ENCODE measurements at regions not wholly inside any gene's neighbourhood (a gene's known extent, or its start where the extent isn't known, plus 50 kb on each side); places are given as distances from the start of the nearest gene placed in this dataset.

GRCh38 chr2:122692400-122693083 is 937.1 kb downstream of the TSN start:
- Histone ChIP-seq H3K9me3 (replicated peaks in 1 of 2; ENCODE audit: control insufficient read depth in 2 of 2, insufficient read depth in 1 of 2, low read depth in 1 of 2, low read length in 2 of 2) (no peaks in the 10 kb centered on the region), H2BK12ac (ENCODE audit: low read length) (no peak overlapping the region), H3K27me3 (ENCODE audit: control insufficient read depth in 3 of 3, insufficient read depth in 3 of 3, low read depth in 1 of 3, low read length in 3 of 3) (peaks cover 0 to 4% (median 0%) of the 10 kb centered on the region in 3 experiments), H3K23ac (ENCODE audit: low read depth, low read length, poor library complexity) (no peak overlapping the region), H3K14ac (ENCODE audit: low read length) (no peak overlapping the region), H2AK5ac (ENCODE audit: low read depth, low read length) (no peak overlapping the region), H3K4me3 (ENCODE audit: low read length in 2 of 2) (no peak overlapping the region), H3K36me3 (replicated peaks in 1 of 2; ENCODE audit: control insufficient read depth in 2 of 2, insufficient read depth in 2 of 2, low read length in 2 of 2) (no peaks in the 10 kb centered on the region), H3K27ac (replicated peaks; ENCODE audit: low read length) (no peak overlapping the region), H4K91ac (ENCODE audit: low read depth, low read length, poor library complexity) (no peak overlapping the region), H3K9ac (ENCODE audit: low read depth, low read length, poor library complexity) (no peak overlapping the region), H3K18ac (ENCODE audit: low read length) (no peak overlapping the region), H3K79me1 (ENCODE audit: low read depth, low read length) (no peaks in the 10 kb centered on the region), H2AFZ (ENCODE audit: low read length) (no peak overlapping the region), H4K8ac (ENCODE audit: low read depth, low read length) (no peak overlapping the region), H3K4me1 (ENCODE audit: control insufficient read depth in 2 of 2, insufficient read depth in 1 of 2, low read depth in 1 of 2, low read length in 2 of 2) (no peaks in the 10 kb centered on the region), H3K4ac (ENCODE audit: low read length) (no peak overlapping the region), H3K4me2 (ENCODE audit: insufficient read depth, low read length, poor library complexity, severe bottlenecking) (no peak overlapping the region), H2BK120ac (ENCODE audit: low read depth, low read length) (no peak overlapping the region), H2BK5ac (ENCODE audit: low read length) (no peak overlapping the region), H2BK15ac (ENCODE audit: low read length) (no peak overlapping the region)
- no CpG with 5 or more reads among the region's 4 CpGs for WGBS, 2 donors (ENCODE audit: extremely low coverage in 2 of 2, insufficient read length in 2 of 2, insufficient replicate concordance in 1 of 2)
- DNase-seq (ENCODE audit: low spot score): no peak

DNA sequence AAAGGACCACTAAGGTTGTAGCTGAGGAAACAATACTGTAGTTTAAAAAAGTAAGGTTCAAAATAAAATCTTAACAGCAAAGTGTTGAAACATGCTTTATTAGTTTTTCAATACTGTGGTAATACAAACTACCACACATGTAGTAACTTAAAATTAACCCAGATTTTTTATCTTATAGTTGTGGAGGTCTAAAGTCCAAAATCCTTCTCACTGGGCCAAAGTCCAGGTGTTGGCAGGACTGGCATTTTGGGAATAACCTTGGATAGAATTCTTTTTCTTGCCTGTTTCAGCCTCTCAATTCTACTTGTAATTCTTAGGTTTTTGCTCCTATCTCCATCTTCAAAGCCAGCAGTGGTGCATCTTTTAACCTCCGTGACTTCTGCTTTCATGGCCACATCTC is 942.0 kb downstream of the TSN start:
- Histone ChIP-seq H3K14ac (ENCODE audit: low read length) (no peak overlapping the region), H2AK5ac (ENCODE audit: low read depth, low read length) (no peak overlapping the region), H2BK12ac (ENCODE audit: low read length) (no peak overlapping the region), H3K36me3 (replicated peaks in 1 of 2; ENCODE audit: control insufficient read depth in 2 of 2, insufficient read depth in 2 of 2, low read length in 2 of 2) (no peaks in the 10 kb centered on the region), H2BK120ac (ENCODE audit: low read depth, low read length) (no peak overlapping the region), H3K23ac (ENCODE audit: low read depth, low read length, poor library complexity) (no peak overlapping the region), H3K79me1 (ENCODE audit: low read depth, low read length) (no peaks in the 10 kb centered on the region), H4K91ac (ENCODE audit: low read depth, low read length, poor library complexity) (no peak overlapping the region), H2BK15ac (ENCODE audit: low read length) (no peak overlapping the region), H3K18ac (ENCODE audit: low read length) (no peak overlapping the region), H3K9ac (ENCODE audit: low read depth, low read length, poor library complexity) (no peak overlapping the region), H3K4ac (ENCODE audit: low read length) (no peak overlapping the region), H3K27me3 (ENCODE audit: control insufficient read depth in 3 of 3, insufficient read depth in 3 of 3, low read depth in 1 of 3, low read length in 3 of 3) (no peaks in the 10 kb centered on the region), H3K9me3 (replicated peaks in 1 of 2; ENCODE audit: control insufficient read depth in 2 of 2, insufficient read depth in 1 of 2, low read depth in 1 of 2, low read length in 2 of 2) (no peaks in the 10 kb centered on the region), H2BK5ac (ENCODE audit: low read length) (no peak overlapping the region), H4K8ac (ENCODE audit: low read depth, low read length) (no peak overlapping the region), H2AFZ (ENCODE audit: low read length) (no peak overlapping the region), H3K4me2 (ENCODE audit: insufficient read depth, low read length, poor library complexity, severe bottlenecking) (no peak overlapping the region), H3K27ac (replicated peaks; ENCODE audit: low read length) (no peak overlapping the region), H3K4me1 (ENCODE audit: control insufficient read depth in 2 of 2, insufficient read depth in 1 of 2, low read depth in 1 of 2, low read length in 2 of 2) (no peaks in the 10 kb centered on the region), H3K4me3 (ENCODE audit: low read length in 2 of 2) (no peak overlapping the region)
- no peak for DNase-seq (ENCODE audit: low spot score)
- no CpG with 5 or more reads among the region's 1 CpG for WGBS, 2 donors (ENCODE audit: extremely low coverage in 2 of 2, insufficient read length in 2 of 2, insufficient replicate concordance in 1 of 2)

DNA sequence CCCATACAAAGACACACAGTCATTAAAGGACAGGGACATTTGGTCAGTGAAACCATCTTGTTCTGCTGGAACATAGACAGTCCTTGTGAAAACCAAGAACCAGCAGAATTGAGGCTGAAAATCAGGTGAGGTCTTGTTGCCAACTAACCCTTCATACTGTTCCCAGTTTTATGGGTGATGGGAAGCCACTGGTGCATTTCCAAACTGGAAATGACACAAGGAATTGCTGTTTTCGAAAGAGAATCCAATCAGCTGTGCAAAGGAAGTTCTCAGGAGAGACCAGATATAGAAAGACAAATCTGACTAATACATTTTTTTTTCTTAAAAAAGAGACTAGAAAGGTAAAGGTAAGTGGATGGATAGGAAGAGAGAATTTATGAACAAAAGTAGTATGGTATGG is 948.2 kb downstream of the TSN start:
- Histone ChIP-seq H3K23ac (ENCODE audit: low read depth, low read length, poor library complexity) (no peak overlapping the region), H4K8ac (ENCODE audit: low read depth, low read length) (no peak overlapping the region), H3K14ac (ENCODE audit: low read length) (no peak overlapping the region), H4K91ac (ENCODE audit: low read depth, low read length, poor library complexity) (no peak overlapping the region), H3K9ac (ENCODE audit: low read depth, low read length, poor library complexity) (no peak overlapping the region), H3K27me3 (ENCODE audit: control insufficient read depth in 3 of 3, insufficient read depth in 3 of 3, low read depth in 1 of 3, low read length in 3 of 3) (no peaks in the 10 kb centered on the region), H3K4me3 (ENCODE audit: low read length in 2 of 2) (no peak overlapping the region), H2BK5ac (ENCODE audit: low read length) (no peak overlapping the region), H3K9me3 (replicated peaks in 1 of 2; ENCODE audit: control insufficient read depth in 2 of 2, insufficient read depth in 1 of 2, low read depth in 1 of 2, low read length in 2 of 2) (no peaks in the 10 kb centered on the region), H3K18ac (ENCODE audit: low read length) (no peak overlapping the region), H2AK5ac (ENCODE audit: low read depth, low read length) (no peak overlapping the region), H3K4me2 (ENCODE audit: insufficient read depth, low read length, poor library complexity, severe bottlenecking) (no peak overlapping the region), H3K4me1 (ENCODE audit: control insufficient read depth in 2 of 2, insufficient read depth in 1 of 2, low read depth in 1 of 2, low read length in 2 of 2) (no peaks in the 10 kb centered on the region), H2AFZ (ENCODE audit: low read length) (no peak overlapping the region), H2BK12ac (ENCODE audit: low read length) (no peak overlapping the region), H3K4ac (ENCODE audit: low read length) (no peak overlapping the region), H2BK15ac (ENCODE audit: low read length) (no peak overlapping the region), H3K27ac (replicated peaks; ENCODE audit: low read length) (no peak overlapping the region), H3K36me3 (replicated peaks in 1 of 2; ENCODE audit: control insufficient read depth in 2 of 2, insufficient read depth in 2 of 2, low read length in 2 of 2) (no peaks in the 10 kb centered on the region), H3K79me1 (ENCODE audit: low read depth, low read length) (no peaks in the 10 kb centered on the region), H2BK120ac (ENCODE audit: low read depth, low read length) (no peak overlapping the region)
- DNase-seq (ENCODE audit: low spot score): no peak
- no CpG with 5 or more reads among the region's 1 CpG for WGBS, 2 donors (ENCODE audit: extremely low coverage in 2 of 2, insufficient read length in 2 of 2, insufficient replicate concordance in 1 of 2)

DNA sequence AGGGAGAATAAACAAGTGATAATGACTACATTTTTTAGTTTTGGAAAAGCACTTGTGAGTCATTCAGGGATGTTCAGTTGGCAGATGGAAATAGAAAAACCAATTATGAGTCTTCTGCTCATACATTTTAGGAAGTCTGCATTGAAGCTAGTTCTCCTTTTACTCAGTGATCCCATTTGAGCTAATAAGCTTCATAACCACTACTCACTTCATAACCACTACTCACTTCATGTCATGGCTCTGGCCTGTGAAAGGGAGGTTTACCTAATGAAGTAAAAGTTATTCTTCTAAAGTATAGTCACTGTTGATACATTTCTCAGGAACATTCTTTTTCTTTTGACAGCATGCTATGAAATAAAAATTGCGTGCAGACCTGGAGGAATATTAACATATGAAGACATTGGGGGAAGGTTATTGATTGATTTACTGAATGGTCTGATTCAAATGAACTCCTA is 948.7 kb downstream of the TSN start:
- Histone ChIP-seq H4K8ac (ENCODE audit: low read depth, low read length) (no peak overlapping the region), H4K91ac (ENCODE audit: low read depth, low read length, poor library complexity) (no peak overlapping the region), H3K23ac (ENCODE audit: low read depth, low read length, poor library complexity) (no peak overlapping the region), H3K14ac (ENCODE audit: low read length) (no peak overlapping the region), H2BK12ac (ENCODE audit: low read length) (no peak overlapping the region), H3K4me2 (ENCODE audit: insufficient read depth, low read length, poor library complexity, severe bottlenecking) (no peak overlapping the region), H3K27me3 (ENCODE audit: control insufficient read depth in 3 of 3, insufficient read depth in 3 of 3, low read depth in 1 of 3, low read length in 3 of 3) (no peaks in the 10 kb centered on the region), H2AFZ (ENCODE audit: low read length) (no peak overlapping the region), H2BK5ac (ENCODE audit: low read length) (no peak overlapping the region), H3K9ac (ENCODE audit: low read depth, low read length, poor library complexity) (no peak overlapping the region), H2BK120ac (ENCODE audit: low read depth, low read length) (no peak overlapping the region), H2BK15ac (ENCODE audit: low read length) (no peak overlapping the region), H3K18ac (ENCODE audit: low read length) (no peak overlapping the region), H3K4me3 (ENCODE audit: low read length in 2 of 2) (no peak overlapping the region), H3K9me3 (replicated peaks in 1 of 2; ENCODE audit: control insufficient read depth in 2 of 2, insufficient read depth in 1 of 2, low read depth in 1 of 2, low read length in 2 of 2) (no peaks in the 10 kb centered on the region), H3K27ac (replicated peaks; ENCODE audit: low read length) (no peak overlapping the region), H2AK5ac (ENCODE audit: low read depth, low read length) (no peak overlapping the region), H3K79me1 (ENCODE audit: low read depth, low read length) (no peaks in the 10 kb centered on the region), H3K36me3 (replicated peaks in 1 of 2; ENCODE audit: control insufficient read depth in 2 of 2, insufficient read depth in 2 of 2, low read length in 2 of 2) (no peaks in the 10 kb centered on the region), H3K4ac (ENCODE audit: low read length) (no peak overlapping the region), H3K4me1 (ENCODE audit: control insufficient read depth in 2 of 2, insufficient read depth in 1 of 2, low read depth in 1 of 2, low read length in 2 of 2) (no peaks in the 10 kb centered on the region)
- no CpG with 5 or more reads among the region's 1 CpG for WGBS, 2 donors (ENCODE audit: extremely low coverage in 2 of 2, insufficient read length in 2 of 2, insufficient replicate concordance in 1 of 2)
- no peak for DNase-seq (ENCODE audit: low spot score)

Measured in neuronal stem cell (in vitro differentiated cells).